Neural crest cell (in vitro differentiated cells): ENCODE measurements at regions not wholly inside any gene's neighbourhood (a gene's known extent, or its start where the extent isn't known, plus 50 kb on each side); places are given as distances from the start of the nearest gene placed in this dataset.

Experiments used
- DNase-seq: peaks from one replicate; pipeline ENCODE4 v3.0.0; 2021; ENCODE audit warnings: low read depth, mixed read lengths, low spot score
- H3K27ac Mint-ChIP-seq: one replicate; pipeline ENCODE4 v1.8.0; 2021; ENCODE audit warnings: mild to moderate bottlenecking, mixed read lengths; ENCODE audit not compliant: unreplicated experiment
- H3K27me3 Mint-ChIP-seq: 2 replicates; pipeline ENCODE4 v1.8.0; 2021; ENCODE audit warnings: low read depth, mild to moderate bottlenecking, mixed read lengths
- H3K36me3 Mint-ChIP-seq: 2 replicates; pipeline ENCODE4 v1.8.0; 2021; ENCODE audit warnings: low read depth, mild to moderate bottlenecking, mixed read lengths
- H3K4me1 Mint-ChIP-seq: 2 replicates; pipeline ENCODE4 v1.8.0; 2021; ENCODE audit warnings: mixed read lengths
- H3K4me3 Mint-ChIP-seq: one replicate; pipeline ENCODE4 v1.8.0; 2021; ENCODE audit warnings: mild to moderate bottlenecking, mixed read lengths
- H3K9me3 Mint-ChIP-seq: 2 replicates; pipeline ENCODE4 v1.8.0; 2021; ENCODE audit warnings: mixed read lengths
- CTCF ChIP-seq: fragments of 200-600 bp; sonication (generic); conservative IDR thresholded peaks from 2 replicates; pipeline ENCODE4 v1.5.0; 2021; ENCODE audit warnings: antibody characterized with exemption, mild to moderate bottlenecking

DNA sequence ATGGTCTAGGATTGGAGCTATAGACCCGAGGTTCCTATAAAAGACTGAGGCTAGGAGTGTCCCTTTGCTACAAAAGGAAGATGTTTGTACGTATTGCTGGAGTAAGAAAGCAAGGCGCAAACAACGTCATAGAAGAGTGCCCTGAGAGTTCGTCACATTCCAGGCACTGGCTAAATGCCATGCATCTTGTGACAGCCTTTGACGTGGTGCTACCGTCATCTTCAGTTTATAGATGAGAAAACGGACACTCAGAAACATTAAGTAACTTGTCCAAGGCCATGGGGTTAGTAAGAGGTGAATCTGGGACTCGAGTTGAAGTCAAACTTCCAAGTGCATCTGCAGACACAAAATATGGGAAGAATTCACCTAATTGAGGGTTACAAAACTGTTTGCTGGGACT lies 104.2 kb upstream of the SLC45A1 start:
- peaks cover 38% of the 10 kb centered on the region for H3K4me1 Mint-ChIP-seq
- DNase-seq = no peak

GRCh38 chr1:8213136-8213535 lies 104.8 kb upstream of the SLC45A1 start:
- H3K9me3 Mint-ChIP-seq = no peaks in the 10 kb centered on the region
- TF ChIP-seq CTCF = no peak
- no peak overlapping the region for H3K4me3 Mint-ChIP-seq
- H3K4me1 Mint-ChIP-seq = peaks cover 38% of the 10 kb centered on the region
- no peaks in the 10 kb centered on the region for H3K36me3 Mint-ChIP-seq
- DNase-seq = no peak
- no peak overlapping the region for H3K27ac Mint-ChIP-seq
- peaks cover 3% of the 10 kb centered on the region for H3K27me3 Mint-ChIP-seq

More for the DNA sequence above, 104.2 kb upstream of the SLC45A1 start:
- H3K9me3 Mint-ChIP-seq = no peaks in the 10 kb centered on the region
- no peak overlapping the region for H3K27ac Mint-ChIP-seq
- H3K4me3 Mint-ChIP-seq = no peak overlapping the region
- no peaks in the 10 kb centered on the region for H3K36me3 Mint-ChIP-seq
- TF ChIP-seq CTCF = no peak
- peaks cover 3% of the 10 kb centered on the region for H3K27me3 Mint-ChIP-seq

- TF ChIP-seq CTCF = no peak
- peaks cover 35% of the 10 kb centered on the region for H3K4me1 Mint-ChIP-seq
- no peaks in the 10 kb centered on the region for H3K9me3 Mint-ChIP-seq
- H3K4me3 Mint-ChIP-seq = no peak overlapping the region
- H3K27ac Mint-ChIP-seq = no peak overlapping the region
- no peak for DNase-seq
- H3K36me3 Mint-ChIP-seq = no peaks in the 10 kb centered on the region
- peaks cover 3% of the 10 kb centered on the region for H3K27me3 Mint-ChIP-seq
Observed at GRCh38 chr1:8212580-8213031, 105.3 kb upstream of the SLC45A1 start.

DNA sequence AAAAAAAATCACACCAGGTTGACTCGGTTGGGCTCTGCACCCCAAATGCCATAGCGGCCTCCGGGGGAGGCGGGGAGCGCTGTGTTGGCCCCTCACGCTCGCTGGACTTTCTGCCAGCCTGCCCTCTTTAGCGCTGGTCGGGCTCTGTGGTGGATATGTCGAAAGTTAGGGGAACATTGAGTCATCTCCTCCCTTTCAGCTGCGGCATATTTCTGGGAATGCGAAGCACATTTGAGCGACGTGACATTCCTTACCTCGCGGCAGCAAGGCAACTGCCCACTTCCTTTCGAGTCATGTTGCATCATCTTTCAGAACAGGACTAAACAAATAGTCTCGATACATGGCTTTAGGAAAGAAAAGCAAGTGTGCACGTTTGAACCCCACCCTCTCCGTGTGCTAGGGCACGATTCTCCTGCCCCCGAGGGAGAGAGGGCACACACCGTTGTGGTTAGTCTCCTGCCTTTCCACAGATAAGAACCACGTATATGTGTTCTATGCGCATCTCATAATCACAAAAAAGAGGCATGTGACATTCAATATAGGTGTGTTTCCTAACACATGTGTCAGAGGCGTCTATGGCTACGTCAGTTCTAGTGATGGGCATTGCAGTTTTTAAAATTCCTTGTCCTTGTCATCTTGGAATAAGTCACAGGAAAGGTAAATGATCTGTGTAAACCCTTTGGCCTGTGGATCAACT lies 105.9 kb upstream of the SLC45A1 start:
- Mint-ChIP-seq H3K9me3 (no peaks in the 10 kb centered on the region), H3K27ac (peak overlapping the region; percentile 38), H3K4me1 (peaks cover 35% of the 10 kb centered on the region), H3K27me3 (peaks cover 3% of the 10 kb centered on the region), H3K36me3 (no peaks in the 10 kb centered on the region), H3K4me3 (no peak overlapping the region)
- no peak for DNase-seq
- TF ChIP-seq CTCF = no peak

- no peak for TF ChIP-seq CTCF
- H3K27ac Mint-ChIP-seq = no peak overlapping the region
- H3K4me3 Mint-ChIP-seq = no peak overlapping the region
- peaks cover 37% of the 10 kb centered on the region for H3K4me1 Mint-ChIP-seq
- no peaks in the 10 kb centered on the region for H3K9me3 Mint-ChIP-seq
- H3K36me3 Mint-ChIP-seq = no peaks in the 10 kb centered on the region
- no peaks in the 10 kb centered on the region for H3K27me3 Mint-ChIP-seq
- DNase-seq = no peak
Observed at GRCh38 chr1:8211251-8211882, 106.5 kb upstream of the SLC45A1 start.
